Eye (tissue), 1 donor: ENCODE measurements at regions not wholly inside any gene's neighbourhood (a gene's known extent, or its start where the extent isn't known, plus 50 kb on each side); places are given as distances from the start of the nearest gene placed in this dataset.
"Not testable (repeated sequence)": the region's sequence is repeated elsewhere in the genome, so short reads cannot be mapped to it uniquely, and the experiment has no call there.

Experiments used
- DNase-seq: peaks from one replicate; pipeline ENCODE4 v3.0.0-alpha.2; 2015

GRCh38 chr17:77830816-77831473 lies 127.6 kb upstream of the TNRC6C start:
- DNase-seq, result no peak

DNA sequence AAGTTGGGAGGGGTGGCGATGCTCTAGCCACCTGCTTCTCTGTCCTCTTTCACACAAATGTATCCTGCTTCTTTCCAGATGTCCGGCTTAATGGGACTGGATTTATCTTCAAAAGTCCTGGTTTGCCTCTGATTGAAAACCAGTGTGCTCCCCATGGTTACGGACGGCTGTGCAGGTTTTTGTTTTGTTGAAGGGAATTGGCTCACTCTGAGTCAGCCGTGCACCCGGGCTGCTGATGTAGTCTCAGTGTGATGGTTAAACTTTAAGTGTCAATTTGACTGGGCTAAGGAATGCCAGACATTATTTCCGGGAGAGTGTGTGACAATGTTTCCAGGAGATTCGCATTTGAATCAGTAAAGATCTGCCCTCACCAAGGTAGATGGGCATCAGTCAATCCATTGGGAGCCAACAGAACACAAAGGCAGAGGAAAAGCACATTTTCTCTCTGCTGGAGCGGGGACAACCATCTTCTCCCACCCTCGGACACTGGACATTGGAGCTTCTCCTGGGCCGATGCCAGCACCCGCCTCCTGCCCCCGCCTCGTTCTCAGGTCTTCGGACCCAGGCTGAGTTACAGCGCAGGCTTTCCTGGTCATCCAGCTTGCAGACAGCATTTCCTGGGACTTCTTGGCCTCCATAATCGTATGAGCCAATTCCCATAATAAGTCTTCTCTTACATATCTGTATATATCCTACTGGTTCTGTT lies 126.9 kb upstream of the TNRC6C start:
- DNase-seq, result no peak

GRCh38 chr17:77832180-77832560 lies 126.3 kb upstream of the TNRC6C start:
- DNase-seq, result no peak

- DNase-seq, result no peak
Observed at GRCh38 chr17:77833769-77834168, 124.7 kb upstream of the TNRC6C start.

DNA sequence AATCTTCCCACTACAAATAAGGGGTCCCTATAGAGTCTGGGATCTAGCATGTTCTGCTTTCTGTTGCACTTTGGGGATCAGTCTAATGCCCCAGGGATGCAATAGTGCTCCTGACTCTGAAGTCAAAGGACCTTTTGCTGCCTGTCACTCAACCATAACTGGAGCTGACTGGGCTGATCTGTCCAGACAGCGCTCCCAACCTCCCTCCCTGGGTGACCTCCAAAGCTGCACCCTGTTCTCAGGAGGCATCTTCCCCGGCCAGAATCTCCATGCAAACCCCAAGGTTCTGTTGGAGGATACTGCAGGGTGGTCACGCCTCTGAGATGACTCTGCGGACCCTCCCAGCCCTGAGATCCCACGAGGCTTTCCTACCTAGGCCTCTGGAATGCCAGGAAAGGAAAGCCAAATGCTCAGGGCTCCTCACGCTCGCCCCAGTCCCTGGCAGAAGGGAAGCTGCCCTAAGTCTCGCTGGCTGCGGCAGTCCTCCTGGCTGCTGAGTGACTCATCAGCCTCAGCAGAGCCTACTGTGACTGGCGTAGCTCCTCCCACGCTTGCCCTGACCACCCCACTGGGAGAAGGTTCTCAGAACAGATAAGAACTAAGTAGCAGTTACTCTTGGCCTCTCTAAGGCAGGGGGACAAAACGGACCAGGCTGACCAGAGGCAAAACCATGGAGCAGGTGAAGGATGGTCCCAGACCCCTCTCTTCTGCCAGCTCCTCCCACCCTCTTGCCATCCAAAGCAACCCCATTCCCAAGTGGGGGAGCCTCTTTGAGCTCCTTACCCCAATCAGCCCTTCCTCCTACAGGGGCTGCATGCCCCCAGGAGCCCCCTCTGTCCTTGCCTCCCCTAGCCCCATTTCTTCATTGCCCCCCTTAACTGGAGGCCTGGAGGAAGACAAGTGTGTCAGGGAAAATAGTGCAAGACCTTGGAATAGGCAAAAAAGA lies 124.1 kb upstream of the TNRC6C start:
- DNase-seq, result no peak

- DNase-seq, result no peak
Observed at GRCh38 chr17:77836557-77837041, 121.9 kb upstream of the TNRC6C start.

GRCh38 chr17:77837072-77837471 lies 121.4 kb upstream of the TNRC6C start:
- not testable (repeated sequence) for DNase-seq

GRCh38 chr17:77837917-77838316 lies 120.6 kb upstream of the TNRC6C start:
- no peak for DNase-seq

- no peak for DNase-seq
Observed at GRCh38 chr17:77838748-77839697, 119.5 kb upstream of the TNRC6C start.

DNA sequence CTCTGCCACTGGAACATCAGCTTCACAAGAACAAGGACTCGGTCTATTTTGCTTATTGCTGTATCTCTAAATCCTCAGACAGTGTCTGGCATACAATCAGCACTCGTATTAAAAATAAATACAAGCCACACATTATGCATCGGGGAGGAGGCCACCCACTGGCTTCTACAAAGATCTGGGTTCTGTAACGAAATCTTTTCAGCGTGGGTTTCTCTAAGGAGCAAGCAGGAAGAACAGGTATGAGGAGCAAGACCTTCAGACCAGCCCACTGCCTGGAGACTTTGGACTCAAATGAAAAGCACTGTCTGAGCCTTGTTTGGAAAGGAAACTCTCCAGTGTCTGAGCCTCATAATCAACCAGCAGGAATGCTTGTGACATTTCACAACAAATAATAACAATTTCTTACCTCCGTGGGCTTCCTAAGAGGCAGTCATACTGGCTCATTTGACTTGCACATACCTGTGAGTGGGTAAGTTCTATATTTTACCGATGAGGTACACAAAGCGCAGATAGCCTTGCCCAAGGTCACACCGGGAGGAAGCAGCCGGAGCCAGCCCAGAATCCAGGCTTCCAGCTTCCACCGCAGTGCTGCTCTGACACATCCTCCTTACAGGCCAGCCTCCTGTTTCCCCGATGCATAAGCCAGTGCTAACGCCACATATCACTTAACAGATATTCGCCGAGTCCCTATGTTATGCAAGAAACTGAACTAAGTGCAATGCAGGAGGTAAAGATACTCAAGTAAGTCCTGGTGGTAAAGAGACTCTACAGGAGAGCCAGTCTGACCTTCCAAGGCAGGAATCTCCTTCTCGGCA lies 118.6 kb upstream of the TNRC6C start:
- DNase-seq, result no peak

DNA sequence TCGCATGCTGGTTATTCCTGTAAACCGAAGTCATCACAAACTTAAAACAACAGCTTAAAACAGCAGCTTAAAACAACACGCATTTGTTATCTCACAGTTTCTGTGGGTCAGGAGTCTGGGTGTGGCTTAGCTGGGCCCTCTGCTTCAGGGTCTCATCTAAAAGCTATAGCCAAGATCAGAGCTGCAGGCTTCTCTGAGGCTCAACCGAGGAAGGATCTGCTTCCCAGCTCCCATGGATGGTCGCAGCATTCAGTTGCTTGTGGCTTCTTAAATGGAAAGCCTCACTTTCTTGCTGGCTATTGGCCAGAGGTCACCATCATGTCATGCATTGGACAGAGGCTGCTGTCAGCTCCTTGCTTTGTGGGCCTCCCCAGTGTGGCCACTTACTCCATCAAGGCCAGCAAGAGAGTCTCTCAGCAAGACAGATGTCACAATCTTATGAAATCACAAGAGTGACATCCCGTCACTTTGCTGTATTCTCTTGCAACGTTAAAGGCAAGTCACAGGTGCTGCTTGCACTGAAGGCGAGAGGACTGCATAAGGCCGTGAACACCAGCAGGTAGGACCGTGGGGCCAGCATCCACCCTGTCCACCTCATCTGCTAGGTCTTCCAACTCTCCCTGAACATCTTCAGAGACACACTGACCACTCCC lies 117.9 kb upstream of the TNRC6C start:
- no peak for DNase-seq

DNA sequence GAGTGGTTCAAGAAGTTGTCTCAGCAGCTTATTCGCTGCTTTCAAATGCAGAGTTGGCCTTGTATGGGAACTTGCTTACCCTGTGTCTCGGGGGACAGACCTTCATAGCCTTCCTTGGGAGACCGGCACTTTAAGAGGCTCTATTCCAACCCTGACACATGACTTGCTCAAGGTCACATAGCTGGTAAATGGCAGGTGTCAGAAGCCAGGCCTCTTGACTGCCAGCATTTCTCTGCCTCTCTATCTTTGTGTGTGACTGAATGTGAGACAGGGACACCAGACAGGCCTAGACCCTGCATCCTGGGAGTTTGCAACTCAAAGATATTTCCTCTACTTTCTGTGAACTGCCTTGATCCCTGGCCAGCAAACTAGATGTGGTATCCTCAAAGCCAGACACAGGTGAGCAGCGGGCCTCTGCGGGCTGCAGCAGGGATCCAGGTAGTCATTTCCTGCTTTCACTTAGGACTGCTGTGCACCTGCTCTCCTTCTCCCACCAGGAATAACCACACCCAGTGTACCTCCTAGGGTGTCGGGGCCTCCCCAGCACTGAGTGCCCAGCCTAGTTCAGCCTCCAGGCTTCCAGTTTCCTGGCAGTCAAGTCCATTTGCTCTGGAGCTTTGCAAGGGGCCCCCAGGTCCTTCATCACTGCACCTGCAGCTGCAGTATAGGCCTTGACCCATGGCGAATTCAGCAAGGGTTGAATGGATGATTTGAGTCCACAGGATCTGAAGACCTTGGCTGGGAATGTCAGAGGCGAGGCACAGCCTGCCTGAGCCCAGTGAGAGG lies 116.6 kb upstream of the TNRC6C start:
- no peak for DNase-seq

DNA sequence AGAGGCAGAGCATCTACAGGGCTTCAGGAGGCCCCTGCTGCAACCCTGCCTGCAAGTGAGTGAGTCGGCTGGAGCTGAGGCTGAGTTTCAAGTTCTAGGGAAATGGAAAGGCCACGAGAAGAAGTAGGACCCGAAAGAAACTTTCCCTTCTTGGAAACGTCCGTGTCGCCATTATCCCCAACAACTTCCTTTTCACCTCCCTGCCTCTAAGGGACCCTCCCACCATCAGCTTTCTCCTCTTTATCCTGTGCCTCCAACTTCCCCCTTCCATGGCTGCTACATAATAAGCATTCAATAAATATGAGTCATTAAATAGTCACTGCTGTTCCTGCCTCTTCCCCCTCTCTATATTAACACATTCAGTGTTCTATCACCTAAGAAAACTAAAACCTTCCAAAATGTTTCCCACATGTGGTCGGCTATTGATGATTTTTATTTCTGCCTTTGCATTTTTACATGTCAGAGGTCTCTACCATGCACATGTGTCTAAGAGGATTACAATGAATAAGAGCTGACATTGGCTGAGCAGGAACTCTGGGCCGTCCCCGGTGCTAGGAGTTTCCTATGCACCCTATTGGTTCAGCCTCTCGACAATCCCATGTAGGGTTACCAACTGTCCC lies 115.9 kb upstream of the TNRC6C start:
- DNase-seq, result no peak

GRCh38 chr17:77843255-77843895 lies 115.1 kb upstream of the TNRC6C start:
- not testable (repeated sequence) for DNase-seq

DNA sequence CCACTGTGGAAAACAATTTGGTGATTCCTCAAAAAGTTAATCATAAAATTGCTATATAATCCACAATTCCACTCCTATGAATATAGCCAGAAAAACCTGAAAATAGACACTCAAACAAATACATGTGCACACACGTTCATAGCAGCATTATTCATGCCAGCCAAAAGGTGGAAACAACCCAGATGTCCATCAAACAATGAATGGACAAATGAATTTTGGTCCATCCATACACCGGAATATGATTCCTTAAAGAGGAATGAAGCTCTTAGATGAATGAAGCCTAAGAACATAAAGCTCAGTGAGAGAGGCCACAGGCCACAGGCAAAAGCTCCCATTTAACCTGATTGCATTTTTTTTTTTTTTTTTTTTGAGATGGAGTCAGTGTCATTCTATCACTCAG lies 114.6 kb upstream of the TNRC6C start:
- no peak for DNase-seq

DNA sequence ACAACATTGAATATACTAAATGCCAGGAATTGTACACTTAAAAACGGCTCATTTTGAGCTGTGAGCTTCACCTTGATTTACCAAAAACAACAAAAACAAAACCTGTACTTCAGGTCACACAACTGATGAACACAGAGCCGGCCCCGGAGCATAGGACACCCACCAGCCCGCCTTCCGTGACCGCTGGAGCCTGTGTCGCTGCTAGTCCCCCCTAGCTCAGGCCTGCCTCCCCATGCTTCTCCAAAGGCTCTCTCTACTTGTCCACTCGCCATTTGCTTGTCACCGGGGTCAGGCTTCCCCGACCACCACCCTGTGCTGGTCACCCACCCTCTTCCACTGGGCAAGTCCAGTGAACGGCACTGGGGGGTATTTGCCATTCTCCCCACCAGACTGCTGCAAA lies 113.8 kb upstream of the TNRC6C start:
- DNase-seq, result no peak

GRCh38 chr17:77845541-77846225 lies 112.8 kb upstream of the TNRC6C start:
- DNase-seq, result no peak

DNA sequence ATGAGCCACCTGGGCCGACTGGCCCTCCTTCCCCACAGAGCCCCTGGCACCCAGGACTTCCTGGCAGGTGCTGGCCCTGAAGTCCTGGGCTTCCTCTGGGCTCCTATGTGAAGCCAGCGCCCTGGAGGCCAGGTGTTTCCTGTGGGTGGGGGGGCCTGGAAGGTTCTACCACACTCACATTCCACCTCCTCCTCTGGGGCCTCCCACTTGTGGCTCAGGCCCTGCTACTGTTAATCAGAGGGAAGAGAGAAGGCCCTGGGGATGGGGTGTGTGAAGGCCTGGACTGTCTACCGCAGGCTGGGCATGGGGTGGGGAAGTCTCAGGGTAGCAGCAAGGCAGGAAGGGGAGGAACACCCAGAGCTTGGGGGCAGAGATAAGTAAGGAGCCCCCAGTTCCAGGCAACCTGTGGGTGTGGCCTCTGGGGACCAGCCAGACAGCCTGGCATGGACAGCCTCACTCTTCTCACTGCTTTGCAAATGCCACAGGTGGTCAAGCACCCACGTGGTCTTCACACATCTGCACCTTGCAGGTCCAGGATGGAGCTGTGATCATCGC lies 111.9 kb upstream of the TNRC6C start:
- no peak for DNase-seq
